Stimulated activated CD4-positive, alpha-beta T cell treated with anti-CD3 and anti-CD28 coated beads, Interleukin-1b, Interleukin-23, amount 100 ng/mL, for 48 hours (primary cell): ENCODE measurements at regions not wholly inside any gene's neighbourhood (a gene's known extent, or its start where the extent isn't known, plus 50 kb on each side); places are given as distances from the start of the nearest gene placed in this dataset.

Source experiments
- DNase-seq: peaks from one replicate; pipeline ENCODE4 v3.0.0-alpha.2; 2020

- no peak for DNase-seq
These were observed 586.4 kb downstream of the TLE4 start for GRCh38 chr9:80158131-80158530.

- DNase-seq = no peak
These were observed 585.8 kb downstream of the TLE4 start for GRCh38 chr9:80157561-80157983.

GRCh38 chr9:80156756-80157472, 585.1 kb downstream of the TLE4 start:
- no peak for DNase-seq

- DNase-seq = no peak
These were observed 584.5 kb downstream of the TLE4 start for GRCh38 chr9:80156262-80156661.

GRCh38 chr9:80147866-80148265, 576.1 kb downstream of the TLE4 start:
- DNase-seq = no peak

GRCh38 chr9:80146466-80146865, 574.7 kb downstream of the TLE4 start:
- DNase-seq = no peak

GRCh38 chr9:80144856-80145255, 573.1 kb downstream of the TLE4 start:
- DNase-seq = no peak

- no peak for DNase-seq
These were observed 572.6 kb downstream of the TLE4 start for GRCh38 chr9:80144406-80144805.

GRCh38 chr9:80143899-80144298, 572.1 kb downstream of the TLE4 start:
- DNase-seq = no peak

GRCh38 chr9:80134487-80134886, 562.7 kb downstream of the TLE4 start:
- DNase-seq = no peak

GRCh38 chr9:80131627-80132026, 559.9 kb downstream of the TLE4 start:
- DNase-seq = no peak

- DNase-seq = no peak
These were observed 556.2 kb downstream of the TLE4 start for GRCh38 chr9:80127920-80128319.

GRCh38 chr9:80125731-80126264, 554.0 kb downstream of the TLE4 start:
- no peak for DNase-seq

- no peak for DNase-seq
These were observed 545.3 kb downstream of the TLE4 start for GRCh38 chr9:80117031-80117430.

GRCh38 chr9:80114241-80114640, 542.5 kb downstream of the TLE4 start:
- no peak for DNase-seq

GRCh38 chr9:80107931-80108660, 536.3 kb downstream of the TLE4 start:
- no peak for DNase-seq

GRCh38 chr9:80097476-80097875, 525.7 kb downstream of the TLE4 start:
- DNase-seq = no peak

GRCh38 chr9:80094176-80094771, 522.5 kb downstream of the TLE4 start:
- no peak for DNase-seq

GRCh38 chr9:80093695-80094094, 521.9 kb downstream of the TLE4 start:
- DNase-seq = no peak

- no peak for DNase-seq
These were observed 519.8 kb downstream of the TLE4 start for GRCh38 chr9:80091526-80091925.

- no peak for DNase-seq
These were observed 518.6 kb downstream of the TLE4 start for GRCh38 chr9:80090317-80090716.

GRCh38 chr9:80086822-80087345, 515.1 kb downstream of the TLE4 start:
- DNase-seq = no peak

GRCh38 chr9:80086386-80086785, 514.6 kb downstream of the TLE4 start:
- no peak for DNase-seq

- DNase-seq = no peak
These were observed 513.9 kb downstream of the TLE4 start for GRCh38 chr9:80085668-80086067.
